ENCODE measurements at regions not wholly inside any gene's neighbourhood (a gene's known extent, or its start where the extent isn't known, plus 50 kb on each side); places are given as distances from the start of the nearest gene placed in this dataset.
"Not testable (repeated sequence)": the region's sequence is repeated elsewhere in the genome, so short reads cannot be mapped to it uniquely, and the experiment has no call there.

DNA sequence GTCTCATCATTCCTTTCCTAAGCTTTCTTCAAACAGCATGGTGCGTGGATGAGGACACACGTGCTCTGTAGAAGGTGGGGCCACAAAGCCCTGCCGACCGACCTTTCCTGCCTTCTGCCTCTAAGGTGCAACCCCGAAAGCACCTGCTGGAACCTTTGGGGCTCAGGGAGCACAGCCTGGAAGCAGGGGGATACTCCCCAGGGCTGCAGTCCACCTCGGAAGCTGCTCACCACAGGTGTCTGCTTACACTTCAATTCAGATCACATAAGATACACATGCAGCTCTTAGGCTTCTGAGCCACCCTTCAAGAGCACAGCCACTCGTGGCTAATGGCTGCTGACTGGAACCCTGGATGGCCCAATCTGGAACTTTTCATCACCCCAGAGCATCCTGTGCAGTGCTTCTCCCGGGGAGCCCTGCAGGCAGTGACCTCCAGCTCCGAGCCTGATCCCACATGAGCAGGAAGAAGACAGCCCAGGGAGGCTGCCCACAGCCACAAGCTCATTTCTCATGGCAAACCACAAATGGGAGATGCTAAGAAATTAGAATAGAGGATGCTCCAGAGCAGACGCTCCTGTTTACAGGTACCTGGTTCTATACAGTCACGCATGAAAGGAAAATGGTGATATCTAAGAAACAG lies 162.3 kb upstream of the FOXF1 start:
- Histone ChIP-seq H3K9me3 (ENCODE audit: low read depth, low read length) (no peaks in the 10 kb centered on the region), H3K4me3 (ENCODE audit: insufficient read depth, low read length) (no peak overlapping the region), H3K27me3 (ENCODE audit: insufficient read depth, low read length) (peaks cover 52% of the 10 kb centered on the region), H3K4me2 (ENCODE audit: insufficient read depth, low read length) (no peak overlapping the region), H3K36me3 (ENCODE audit: insufficient read depth, low read length) (no peaks in the 10 kb centered on the region), H3K4me1 (ENCODE audit: insufficient read depth, low read length) (no peaks in the 10 kb centered on the region), H3K27ac (ENCODE audit: low read depth, low read length) (no peak overlapping the region), H4K20me1 (ENCODE audit: insufficient read depth, low read length) (no peaks in the 10 kb centered on the region), H3K79me2 (ENCODE audit: insufficient read depth, low read length) (no peaks in the 10 kb centered on the region), H2AFZ (ENCODE audit: low read length) (no peak overlapping the region)
- no peak for DNase-seq (ENCODE audit: insufficient read length, low spot score, missing footprints)
- no peak for TF ChIP-seq CTCF (IDR thresholded peaks at IDR 0.05; ENCODE audit: extremely low read depth, low read depth, low read length)

GRCh38 chr16:86349338-86349900 lies 160.9 kb upstream of the FOXF1 start:
- Histone ChIP-seq H3K27ac (ENCODE audit: low read depth, low read length) (no peak overlapping the region), H3K79me2 (ENCODE audit: insufficient read depth, low read length) (no peaks in the 10 kb centered on the region), H3K27me3 (ENCODE audit: insufficient read depth, low read length) (peaks cover 45% of the 10 kb centered on the region), H3K4me2 (ENCODE audit: insufficient read depth, low read length) (no peak overlapping the region), H3K4me1 (ENCODE audit: insufficient read depth, low read length) (no peaks in the 10 kb centered on the region), H3K9me3 (ENCODE audit: low read depth, low read length) (no peaks in the 10 kb centered on the region), H3K4me3 (ENCODE audit: insufficient read depth, low read length) (no peak overlapping the region), H2AFZ (ENCODE audit: low read length) (no peak overlapping the region), H4K20me1 (ENCODE audit: insufficient read depth, low read length) (no peaks in the 10 kb centered on the region), H3K36me3 (ENCODE audit: insufficient read depth, low read length) (no peaks in the 10 kb centered on the region)
- DNase-seq (ENCODE audit: insufficient read length, low spot score, missing footprints) = no peak
- TF ChIP-seq CTCF (IDR thresholded peaks at IDR 0.05; ENCODE audit: extremely low read depth, low read depth, low read length) = no peak

GRCh38 chr16:86350289-86350688 lies 160.0 kb upstream of the FOXF1 start:
- Histone ChIP-seq H3K4me3 (ENCODE audit: insufficient read depth, low read length) (no peak overlapping the region), H3K4me2 (ENCODE audit: insufficient read depth, low read length) (no peak overlapping the region), H3K9me3 (ENCODE audit: low read depth, low read length) (no peaks in the 10 kb centered on the region), H3K36me3 (ENCODE audit: insufficient read depth, low read length) (no peaks in the 10 kb centered on the region), H3K27ac (ENCODE audit: low read depth, low read length) (no peak overlapping the region), H3K79me2 (ENCODE audit: insufficient read depth, low read length) (no peaks in the 10 kb centered on the region), H2AFZ (ENCODE audit: low read length) (no peak overlapping the region), H3K27me3 (ENCODE audit: insufficient read depth, low read length) (peaks cover 38% of the 10 kb centered on the region), H4K20me1 (ENCODE audit: insufficient read depth, low read length) (no peaks in the 10 kb centered on the region), H3K4me1 (ENCODE audit: insufficient read depth, low read length) (no peaks in the 10 kb centered on the region)
- no peak for TF ChIP-seq CTCF (IDR thresholded peaks at IDR 0.05; ENCODE audit: extremely low read depth, low read depth, low read length)
- DNase-seq (ENCODE audit: insufficient read length, low spot score, missing footprints) = no peak

GRCh38 chr16:86351041-86351784 lies 159.1 kb upstream of the FOXF1 start:
- Histone ChIP-seq H3K79me2 (ENCODE audit: insufficient read depth, low read length) (no peaks in the 10 kb centered on the region), H3K4me3 (ENCODE audit: insufficient read depth, low read length) (no peak overlapping the region), H3K9me3 (ENCODE audit: low read depth, low read length) (peaks cover 4% of the 10 kb centered on the region), H3K27me3 (ENCODE audit: insufficient read depth, low read length) (peaks cover 35% of the 10 kb centered on the region), H2AFZ (ENCODE audit: low read length) (no peak overlapping the region), H3K4me2 (ENCODE audit: insufficient read depth, low read length) (no peak overlapping the region), H3K4me1 (ENCODE audit: insufficient read depth, low read length) (no peaks in the 10 kb centered on the region), H4K20me1 (ENCODE audit: insufficient read depth, low read length) (no peaks in the 10 kb centered on the region), H3K36me3 (ENCODE audit: insufficient read depth, low read length) (no peaks in the 10 kb centered on the region), H3K27ac (ENCODE audit: low read depth, low read length) (no peak overlapping the region)
- no peak for DNase-seq (ENCODE audit: insufficient read length, low spot score, missing footprints)
- TF ChIP-seq CTCF (IDR thresholded peaks at IDR 0.05; ENCODE audit: extremely low read depth, low read depth, low read length) = no peak

GRCh38 chr16:86351785-86352139 lies 158.6 kb upstream of the FOXF1 start:
- DNase-seq (ENCODE audit: insufficient read length, low spot score, missing footprints); H3K4me3 ChIP-seq (ENCODE audit: insufficient read depth, low read length): not testable (repeated sequence)
- H3K27me3 ChIP-seq (ENCODE audit: insufficient read depth, low read length) = peaks cover 34% of the 10 kb centered on the region

More at GRCh38 chr16:86351785-86352139, 158.6 kb upstream of the FOXF1 start:
- not testable (repeated sequence) for H3K4me2 ChIP-seq (ENCODE audit: insufficient read depth, low read length); H3K4me1 ChIP-seq (ENCODE audit: insufficient read depth, low read length); H3K9me3 ChIP-seq (ENCODE audit: low read depth, low read length); H3K36me3 ChIP-seq (ENCODE audit: insufficient read depth, low read length); H2AFZ ChIP-seq (ENCODE audit: low read length); H3K79me2 ChIP-seq (ENCODE audit: insufficient read depth, low read length); H3K27ac ChIP-seq (ENCODE audit: low read depth, low read length); H4K20me1 ChIP-seq (ENCODE audit: insufficient read depth, low read length)
